ENCODE measurements at regions not wholly inside any gene's neighbourhood (a gene's known extent, or its start where the extent isn't known, plus 50 kb on each side); places are given as distances from the start of the nearest gene placed in this dataset.

DNA sequence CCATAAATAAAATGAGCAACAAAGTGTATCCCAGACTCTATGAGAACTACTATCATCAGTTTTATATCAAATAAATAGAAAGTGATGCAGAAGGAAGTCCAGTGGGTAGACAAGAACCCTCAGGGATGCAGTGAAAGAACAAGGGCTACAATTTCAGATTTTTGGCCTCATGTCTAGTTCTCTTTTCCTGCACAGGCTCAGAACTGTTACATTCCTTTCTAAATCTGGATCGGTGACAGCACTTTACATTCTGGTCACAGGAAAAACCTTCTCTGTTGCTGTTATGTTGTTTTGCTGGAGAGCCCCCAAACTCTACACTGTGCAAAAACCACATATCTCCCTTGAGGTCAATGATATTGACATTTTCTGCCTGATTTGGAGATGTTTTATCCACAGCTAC, 108.8 kb upstream of the ANO5 start:
- TF ChIP-seq, protein P1, sequence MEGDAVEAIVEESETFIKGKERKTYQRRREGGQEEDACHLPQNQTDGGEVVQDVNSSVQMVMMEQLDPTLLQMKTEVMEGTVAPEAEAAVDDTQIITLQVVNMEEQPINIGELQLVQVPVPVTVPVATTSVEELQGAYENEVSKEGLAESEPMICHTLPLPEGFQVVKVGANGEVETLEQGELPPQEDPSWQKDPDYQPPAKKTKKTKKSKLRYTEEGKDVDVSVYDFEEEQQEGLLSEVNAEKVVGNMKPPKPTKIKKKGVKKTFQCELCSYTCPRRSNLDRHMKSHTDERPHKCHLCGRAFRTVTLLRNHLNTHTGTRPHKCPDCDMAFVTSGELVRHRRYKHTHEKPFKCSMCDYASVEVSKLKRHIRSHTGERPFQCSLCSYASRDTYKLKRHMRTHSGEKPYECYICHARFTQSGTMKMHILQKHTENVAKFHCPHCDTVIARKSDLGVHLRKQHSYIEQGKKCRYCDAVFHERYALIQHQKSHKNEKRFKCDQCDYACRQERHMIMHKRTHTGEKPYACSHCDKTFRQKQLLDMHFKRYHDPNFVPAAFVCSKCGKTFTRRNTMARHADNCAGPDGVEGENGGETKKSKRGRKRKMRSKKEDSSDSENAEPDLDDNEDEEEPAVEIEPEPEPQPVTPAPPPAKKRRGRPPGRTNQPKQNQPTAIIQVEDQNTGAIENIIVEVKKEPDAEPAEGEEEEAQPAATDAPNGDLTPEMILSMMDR (IDR thresholded peaks at IDR 0.05) = no peak
- H3K27ac ChIP-seq (ENCODE audit: low read depth in 1 of 2, low read length in 2 of 2) = no peak overlapping the region
- no CpG with 5 or more reads among the region's 1 CpG for WGBS (ENCODE audit: insufficient coverage)
- H4K20me1 ChIP-seq (ENCODE audit: insufficient read depth, low read length) = no peaks in the 10 kb centered on the region
- no peaks in the 10 kb centered on the region for H3K9me3 ChIP-seq (replicated peaks in 1 of 2; ENCODE audit: control insufficient read depth in 1 of 2, insufficient read depth in 1 of 2, low read length in 2 of 2)
- DNase-seq = no peak
- Mint-ChIP-seq H3K9me3 (peaks cover 0 to 5% (median 0%) of the 10 kb centered on the region in 7 donors), H3K36me3 (no peaks in the 10 kb centered on the region), H3K4me3 (no peak overlapping the region), H3K27me3 (ENCODE audit: low read depth in 3 of 3) (peaks cover 0 to 2% (median 0%) of the 10 kb centered on the region in 3 donors), H3K27ac (no peak overlapping the region), H3K4me1 (no peaks in the 10 kb centered on the region)
- H3K4me2 ChIP-seq (replicated peaks; ENCODE audit: extremely low read depth, low read length, poor library complexity, severe bottlenecking) = no peak overlapping the region
- H3K79me2 ChIP-seq (ENCODE audit: insufficient read depth, low read length) = no peaks in the 10 kb centered on the region
- H3K27me3 ChIP-seq (ENCODE audit: control insufficient read depth in 2 of 2, insufficient read depth in 2 of 2, low read length in 2 of 2) = no peaks in the 10 kb centered on the region
- H2AFZ ChIP-seq (ENCODE audit: insufficient read depth, low read depth, low read length, poor library complexity, severe bottlenecking) = no peak overlapping the region
- H3K4me3 ChIP-seq (replicated peaks in 1 of 3; ENCODE audit: low read depth in 2 of 3, low read length in 3 of 3) = no peak overlapping the region
- no peak overlapping the region for H3K9ac ChIP-seq (ENCODE audit: insufficient read depth, low read length, poor library complexity, severe bottlenecking)
- no peaks in the 10 kb centered on the region for H3K4me1 ChIP-seq (ENCODE audit: control insufficient read depth in 1 of 2, insufficient read depth in 2 of 2, low read length in 2 of 2)
- H3K36me3 ChIP-seq (replicated peaks in 1 of 2; ENCODE audit: control insufficient read depth in 1 of 2, insufficient read depth in 2 of 2, low read length in 2 of 2) = no peaks in the 10 kb centered on the region
- intact Hi-C loops (cut with micrococcal nuclease) = no loop called here

DNA sequence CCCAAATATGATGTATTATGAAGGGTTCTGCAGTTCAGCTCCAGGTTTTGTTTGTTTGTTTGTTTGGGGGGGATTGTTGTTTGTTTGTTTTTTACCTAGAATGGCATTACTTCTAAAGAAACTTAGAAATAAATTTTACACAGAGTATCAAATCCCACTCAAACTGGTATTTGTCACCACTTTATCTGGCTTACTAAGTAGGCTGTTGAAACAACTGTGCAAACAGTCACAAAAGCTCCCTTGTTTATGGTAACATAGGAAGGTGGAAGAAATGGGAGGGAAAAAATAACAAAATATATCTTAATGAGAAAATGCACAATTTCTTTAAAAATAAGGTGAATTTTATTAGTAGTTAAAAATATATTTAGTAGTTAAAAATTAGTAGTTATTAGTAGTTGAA, 108.3 kb upstream of the ANO5 start:
- H3K4me1 Mint-ChIP-seq = no peaks in the 10 kb centered on the region
- H3K9me3 Mint-ChIP-seq = peaks cover 0 to 5% (median 0%) of the 10 kb centered on the region in 7 donors
- intact Hi-C loops (cut with micrococcal nuclease) = no loop called here
- H3K27me3 Mint-ChIP-seq (ENCODE audit: low read depth in 3 of 3) = peaks cover 0 to 2% (median 0%) of the 10 kb centered on the region in 3 donors
- H3K4me1 ChIP-seq (ENCODE audit: control insufficient read depth in 1 of 2, insufficient read depth in 2 of 2, low read length in 2 of 2) = no peaks in the 10 kb centered on the region
- DNase-seq = no peak
- no peaks in the 10 kb centered on the region for H4K20me1 ChIP-seq (ENCODE audit: insufficient read depth, low read length)
- TF ChIP-seq, protein P1 (IDR thresholded peaks at IDR 0.05) = no peak
- no peak overlapping the region for H3K9ac ChIP-seq (ENCODE audit: insufficient read depth, low read length, poor library complexity, severe bottlenecking)
- H3K27me3 ChIP-seq (ENCODE audit: control insufficient read depth in 2 of 2, insufficient read depth in 2 of 2, low read length in 2 of 2) = no peaks in the 10 kb centered on the region
- H3K36me3 ChIP-seq (replicated peaks in 1 of 2; ENCODE audit: control insufficient read depth in 1 of 2, insufficient read depth in 2 of 2, low read length in 2 of 2) = no peaks in the 10 kb centered on the region
- no peak overlapping the region for H3K27ac ChIP-seq (ENCODE audit: low read depth in 1 of 2, low read length in 2 of 2)
- no peak overlapping the region for H3K4me3 ChIP-seq (replicated peaks in 1 of 3; ENCODE audit: low read depth in 2 of 3, low read length in 3 of 3)
- H3K27ac Mint-ChIP-seq = no peak overlapping the region
- H3K9me3 ChIP-seq (replicated peaks in 1 of 2; ENCODE audit: control insufficient read depth in 1 of 2, insufficient read depth in 1 of 2, low read length in 2 of 2) = no peaks in the 10 kb centered on the region
- no peak overlapping the region for H3K4me3 Mint-ChIP-seq
- no peak overlapping the region for H2AFZ ChIP-seq (ENCODE audit: insufficient read depth, low read depth, low read length, poor library complexity, severe bottlenecking)
- H3K79me2 ChIP-seq (ENCODE audit: insufficient read depth, low read length) = no peaks in the 10 kb centered on the region
- H3K36me3 Mint-ChIP-seq = no peaks in the 10 kb centered on the region
- H3K4me2 ChIP-seq (replicated peaks; ENCODE audit: extremely low read depth, low read length, poor library complexity, severe bottlenecking) = no peak overlapping the region

Measured in CD14-positive monocyte (primary cell).